HG02870 (cell line): ENCODE measurements at regions not wholly inside any gene's neighbourhood (a gene's known extent, or its start where the extent isn't known, plus 50 kb on each side); places are given as distances from the start of the nearest gene placed in this dataset.

ENCODE experiments used
- ATAC-seq: cut with Tn5 transposase; IDR thresholded peaks from one replicate; pipeline ENCODE4 v1.9.1; 2021; ENCODE audit warnings: mild to moderate bottlenecking, moderate library complexity; ENCODE audit not compliant: unreplicated experiment

GRCh38 chr20:61163031-61163430 is 89.0 kb upstream of the CDH4 start:
- ATAC-seq, result no peak

- no peak for ATAC-seq
Observed at GRCh38 chr20:61166324-61166723, 85.7 kb upstream of the CDH4 start.

- no peak for ATAC-seq
Observed at GRCh38 chr20:61168605-61169004, 83.5 kb upstream of the CDH4 start.

GRCh38 chr20:61169874-61170273 is 82.2 kb upstream of the CDH4 start:
- ATAC-seq, result no peak

GRCh38 chr20:61170496-61171320 is 81.4 kb upstream of the CDH4 start:
- ATAC-seq, result no peak

GRCh38 chr20:61173267-61173666 is 78.8 kb upstream of the CDH4 start:
- no peak for ATAC-seq

GRCh38 chr20:61173961-61174725 is 77.9 kb upstream of the CDH4 start:
- ATAC-seq, result no peak

GRCh38 chr20:61176874-61177273 is 75.2 kb upstream of the CDH4 start:
- no peak for ATAC-seq

GRCh38 chr20:61178551-61179071 is 73.5 kb upstream of the CDH4 start:
- no peak for ATAC-seq

GRCh38 chr20:61184194-61184593 is 67.9 kb upstream of the CDH4 start:
- ATAC-seq, result no peak

GRCh38 chr20:61185181-61185580 is 66.9 kb upstream of the CDH4 start:
- ATAC-seq, result no peak

GRCh38 chr20:61185841-61186601 is 66.0 kb upstream of the CDH4 start:
- no peak for ATAC-seq

- ATAC-seq, result no peak
Observed at GRCh38 chr20:61186771-61187472, 65.1 kb upstream of the CDH4 start.

- ATAC-seq, result no peak
Observed at GRCh38 chr20:61189534-61189933, 62.5 kb upstream of the CDH4 start.

GRCh38 chr20:61191096-61191495 is 61.0 kb upstream of the CDH4 start:
- no peak for ATAC-seq

- no peak for ATAC-seq
Observed at GRCh38 chr20:61192337-61192950, 59.6 kb upstream of the CDH4 start.

- ATAC-seq, result no peak
Observed at GRCh38 chr20:61193164-61193563, 58.9 kb upstream of the CDH4 start.
